Left ventricle myocardium inferior (tissue), 1 donor: ENCODE measurements at regions not wholly inside any gene's neighbourhood (a gene's known extent, or its start where the extent isn't known, plus 50 kb on each side); places are given as distances from the start of the nearest gene placed in this dataset.

ENCODE experiments used
- DNase-seq: peaks from one replicate; pipeline ENCODE4 v3.0.0-alpha.2; 2020
- H3K27ac ChIP-seq: fragments of 200-600 bp; replicated peaks from 2 replicates; pipeline ENCODE4 v1.8.0; 2021
- H3K27me3 ChIP-seq: fragments of 200-600 bp; 2 replicates; pipeline ENCODE4 v1.8.0; 2021; ENCODE audit warnings: low read depth
- H3K36me3 ChIP-seq: fragments of 200-600 bp; 2 replicates; pipeline ENCODE4 v1.8.0; 2021
- H3K4me1 ChIP-seq: fragments of 200-600 bp; 2 replicates; pipeline ENCODE4 v1.8.0; 2021
- H3K4me3 ChIP-seq: fragments of 200-600 bp; 2 replicates; pipeline ENCODE4 v1.8.0; 2021; ENCODE audit warnings: mild to moderate bottlenecking, moderate library complexity
- H3K9me3 ChIP-seq: fragments of 200-600 bp; replicated peaks from 2 replicates; pipeline ENCODE4 v1.8.0; 2021
- CTCF ChIP-seq: fragments of 200-600 bp; IDR thresholded peaks from 2 replicates; pipeline ENCODE4 v1.8.0; 2021; ENCODE audit warnings: antibody characterized with exemption, mild to moderate bottlenecking, borderline replicate concordance
- intact Hi-C: fragments of 100-400 bp; cut with micrococcal nuclease; formaldehyde crosslinking; loops from one replicate; pipeline ENCODE4 v1.11.0; 2022
- donor health status: DM: no; HTN: yes; CAD: no; lungs with severe emphysema.

GRCh38 chr1:58072450-58072849 is 474.1 kb downstream of the OMA1 start:
- Histone ChIP-seq H3K27ac (no peak overlapping the region), H3K27me3 (no peaks in the 10 kb centered on the region), H3K36me3 (no peaks in the 10 kb centered on the region), H3K4me1 (peaks cover 19% of the 10 kb centered on the region), H3K9me3 (no peaks in the 10 kb centered on the region), H3K4me3 (no peak overlapping the region)
- intact Hi-C loops: no loop called here
- DNase-seq: no peak
- TF ChIP-seq CTCF: no peak

GRCh38 chr1:58067082-58067481 is 479.4 kb downstream of the OMA1 start:
- H3K4me1 ChIP-seq: no peaks in the 10 kb centered on the region
- H3K27me3 ChIP-seq: peaks cover 5% of the 10 kb centered on the region
- no peak overlapping the region for H3K4me3 ChIP-seq
- H3K36me3 ChIP-seq: no peaks in the 10 kb centered on the region
- intact Hi-C loops: no loop called here
- no peaks in the 10 kb centered on the region for H3K9me3 ChIP-seq
- H3K27ac ChIP-seq: no peak overlapping the region
- no peak for DNase-seq
- TF ChIP-seq CTCF: no peak

GRCh38 chr1:58065520-58065919 is 481.0 kb downstream of the OMA1 start:
- H3K27ac ChIP-seq: no peak overlapping the region
- DNase-seq: no peak
- H3K4me3 ChIP-seq: no peak overlapping the region
- TF ChIP-seq CTCF: no peak
- H3K36me3 ChIP-seq: no peaks in the 10 kb centered on the region
- peaks cover 5% of the 10 kb centered on the region for H3K27me3 ChIP-seq
- H3K9me3 ChIP-seq: no peaks in the 10 kb centered on the region
- no peaks in the 10 kb centered on the region for H3K4me1 ChIP-seq
- intact Hi-C loops: no loop called here

GRCh38 chr1:58064166-58064565 is 482.4 kb downstream of the OMA1 start:
- H3K9me3 ChIP-seq: no peaks in the 10 kb centered on the region
- intact Hi-C loops: no loop called here
- no peaks in the 10 kb centered on the region for H3K36me3 ChIP-seq
- no peaks in the 10 kb centered on the region for H3K4me1 ChIP-seq
- H3K27ac ChIP-seq: no peak overlapping the region
- no peak for DNase-seq
- peaks cover 14% of the 10 kb centered on the region for H3K27me3 ChIP-seq
- no peak for TF ChIP-seq CTCF
- no peak overlapping the region for H3K4me3 ChIP-seq

GRCh38 chr1:58063095-58063494 is 483.4 kb downstream of the OMA1 start:
- intact Hi-C loops: no loop called here
- no peaks in the 10 kb centered on the region for H3K36me3 ChIP-seq
- no peak for TF ChIP-seq CTCF
- H3K4me1 ChIP-seq: no peaks in the 10 kb centered on the region
- H3K27me3 ChIP-seq: peaks cover 17% of the 10 kb centered on the region
- H3K27ac ChIP-seq: no peak overlapping the region
- DNase-seq: no peak
- no peaks in the 10 kb centered on the region for H3K9me3 ChIP-seq
- H3K4me3 ChIP-seq: no peak overlapping the region

GRCh38 chr1:58062635-58063034 is 483.9 kb downstream of the OMA1 start:
- Histone ChIP-seq H3K4me1 (no peaks in the 10 kb centered on the region), H3K9me3 (no peaks in the 10 kb centered on the region), H3K36me3 (no peaks in the 10 kb centered on the region), H3K27ac (no peak overlapping the region), H3K4me3 (no peak overlapping the region), H3K27me3 (peaks cover 17% of the 10 kb centered on the region)
- DNase-seq: no peak
- TF ChIP-seq CTCF: no peak
- intact Hi-C loops: no loop called here
